ENCODE measurements at regions not wholly inside any gene's neighbourhood (a gene's known extent, or its start where the extent isn't known, plus 50 kb on each side); places are given as distances from the start of the nearest gene placed in this dataset.

- TF ChIP-seq POLR2A (IDR thresholded peaks at IDR 0.05): no peak
- TF ChIP-seq CTCF (IDR thresholded peaks at IDR 0.05): no peak
These were observed 190.2 kb upstream of the BANK1 start for GRCh38 chr4:101600287-101600686.

Data from gastroesophageal sphincter (tissue), 3 donors.